Esophagus muscularis mucosa (tissue), 4 donors: ENCODE measurements at regions not wholly inside any gene's neighbourhood (a gene's known extent, or its start where the extent isn't known, plus 50 kb on each side); places are given as distances from the start of the nearest gene placed in this dataset.

ENCODE experiments used
- DNase-seq: peaks from one replicate; pipeline ENCODE4 v3.0.0-alpha.2; 2017; ENCODE audit errors: extremely low spot score
- H3K27ac ChIP-seq, 4 donors: fragments of 200-600 bp; sonication (generic); replicated peaks in 1 of 4; 1 replicate in 3 of 4; 2 replicates in 1 of 4; pipeline ENCODE4 v1.5.1; 2016 to 2019; ENCODE audit warnings: mild to moderate bottlenecking in 1 of 4
- H3K27me3 ChIP-seq, 4 donors: fragments of 200-600 bp; sonication (generic); one replicate each; pipeline versions ENCODE4 v1.5.1 to v1.6.0; 2016 to 2019
- H3K36me3 ChIP-seq, 4 donors: fragments of 200-600 bp; sonication (generic); one replicate each; pipeline ENCODE4 v1.5.1; 2016 to 2019
- H3K4me1 ChIP-seq, 4 donors: fragments of 200-600 bp; sonication (generic); one replicate each; pipeline ENCODE4 v1.5.1; 2016 to 2019
- H3K4me3 ChIP-seq, 4 donors: fragments of 200-600 bp; sonication (generic); 1 replicate in 2 of 4; 2 replicates in 2 of 4; pipeline ENCODE4 v1.5.1; 2016 to 2019; ENCODE audit warnings: mild to moderate bottlenecking in 4 of 4, moderate library complexity in 1 of 4
- H3K9me3 ChIP-seq, 4 donors: fragments of 200-600 bp; sonication (generic); 1 replicate in 3 of 4; 2 replicates in 1 of 4; pipeline ENCODE4 v1.5.1; 2016 to 2019
- EP300 ChIP-seq: sonication (generic); formaldehyde crosslinking; IDR thresholded peaks from one replicate; pipeline ENCODE4 v1.6.1; 2017; ENCODE audit warnings: antibody characterized with exemption
- POLR2A ChIP-seq: fragments of 450-650 bp; IDR thresholded peaks from one replicate; pipeline ENCODE4 v1.6.1; 2017; ENCODE audit warnings: antibody characterized with exemption, moderate library complexity, mild to moderate bottlenecking, low read depth
- POLR2AphosphoS5 ChIP-seq, 2 donors: sonication (generic); formaldehyde crosslinking; IDR thresholded peaks; one replicate each; pipeline ENCODE4 v1.6.1; 2017; ENCODE audit warnings: antibody characterized with exemption in 2 of 2
- WGBS: methylation state at CpG from one replicate; pipeline ENCODE4 v1.1.5; 2018; 5-methylcytosine and 5-hydroxymethylcytosine counted together
- intact Hi-C: fragments of 100-400 bp; cut with DNase I; formaldehyde crosslinking; loops from one replicate; pipeline ENCODE4 v1.15.1; 2023
- TF ChIP-seq, protein P1 (sequence below), 3 experiments: fragments of 200-600 bp in 2 of 3; fragments of 450-650 bp in 1 of 3; sonication (generic) in 2 of 3; IDR thresholded peaks; one replicate each; pipeline ENCODE4 v1.5.1; 2017 to 2019; ENCODE audit warnings: antibody characterized with exemption in 3 of 3, mild to moderate bottlenecking in 2 of 3, moderate library complexity in 1 of 3

DNA sequence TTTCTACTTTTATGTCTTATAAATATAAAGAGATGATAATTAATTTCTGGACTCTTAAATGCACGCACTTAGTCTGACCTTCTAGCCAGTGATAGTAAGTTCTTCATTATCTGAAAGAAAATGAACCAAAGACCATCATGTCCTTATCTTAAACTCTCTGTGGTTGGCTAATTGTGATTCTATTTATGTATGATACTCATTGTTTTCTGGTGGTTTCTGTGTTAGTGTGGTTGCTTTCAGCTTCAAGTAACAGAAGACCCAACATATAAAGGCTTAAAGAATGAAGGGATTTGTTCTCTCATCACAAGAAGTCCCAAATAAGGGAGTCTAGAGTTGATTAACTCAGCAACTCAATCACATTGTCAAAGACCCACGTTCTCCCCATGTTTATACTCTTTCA, 225.2 kb upstream of the TANK start:
- H3K4me1 ChIP-seq, result peaks cover 0 to 1% (median 0%) of the 10 kb centered on the region in 4 donors
- 80% methylated on average over 2 of the region's 2 CpGs for whole genome bisulfite sequencing
- intact Hi-C loops, result no loop called here
- H3K36me3 ChIP-seq, result no peaks in the 10 kb centered on the region
- TF ChIP-seq EP300 (no peak), POLR2A (no peak), POLR2AphosphoS5 (IDR thresholded peaks at IDR 0.05) (no peak)
- TF ChIP-seq, protein P1, sequence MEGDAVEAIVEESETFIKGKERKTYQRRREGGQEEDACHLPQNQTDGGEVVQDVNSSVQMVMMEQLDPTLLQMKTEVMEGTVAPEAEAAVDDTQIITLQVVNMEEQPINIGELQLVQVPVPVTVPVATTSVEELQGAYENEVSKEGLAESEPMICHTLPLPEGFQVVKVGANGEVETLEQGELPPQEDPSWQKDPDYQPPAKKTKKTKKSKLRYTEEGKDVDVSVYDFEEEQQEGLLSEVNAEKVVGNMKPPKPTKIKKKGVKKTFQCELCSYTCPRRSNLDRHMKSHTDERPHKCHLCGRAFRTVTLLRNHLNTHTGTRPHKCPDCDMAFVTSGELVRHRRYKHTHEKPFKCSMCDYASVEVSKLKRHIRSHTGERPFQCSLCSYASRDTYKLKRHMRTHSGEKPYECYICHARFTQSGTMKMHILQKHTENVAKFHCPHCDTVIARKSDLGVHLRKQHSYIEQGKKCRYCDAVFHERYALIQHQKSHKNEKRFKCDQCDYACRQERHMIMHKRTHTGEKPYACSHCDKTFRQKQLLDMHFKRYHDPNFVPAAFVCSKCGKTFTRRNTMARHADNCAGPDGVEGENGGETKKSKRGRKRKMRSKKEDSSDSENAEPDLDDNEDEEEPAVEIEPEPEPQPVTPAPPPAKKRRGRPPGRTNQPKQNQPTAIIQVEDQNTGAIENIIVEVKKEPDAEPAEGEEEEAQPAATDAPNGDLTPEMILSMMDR (IDR thresholded peaks at IDR 0.05), result no peak
- H3K4me3 ChIP-seq, result no peak overlapping the region
- no peaks in the 10 kb centered on the region for H3K27me3 ChIP-seq
- H3K9me3 ChIP-seq, result no peaks in the 10 kb centered on the region
- H3K27ac ChIP-seq, result no peak overlapping the region
- no peak for DNase-seq

DNA sequence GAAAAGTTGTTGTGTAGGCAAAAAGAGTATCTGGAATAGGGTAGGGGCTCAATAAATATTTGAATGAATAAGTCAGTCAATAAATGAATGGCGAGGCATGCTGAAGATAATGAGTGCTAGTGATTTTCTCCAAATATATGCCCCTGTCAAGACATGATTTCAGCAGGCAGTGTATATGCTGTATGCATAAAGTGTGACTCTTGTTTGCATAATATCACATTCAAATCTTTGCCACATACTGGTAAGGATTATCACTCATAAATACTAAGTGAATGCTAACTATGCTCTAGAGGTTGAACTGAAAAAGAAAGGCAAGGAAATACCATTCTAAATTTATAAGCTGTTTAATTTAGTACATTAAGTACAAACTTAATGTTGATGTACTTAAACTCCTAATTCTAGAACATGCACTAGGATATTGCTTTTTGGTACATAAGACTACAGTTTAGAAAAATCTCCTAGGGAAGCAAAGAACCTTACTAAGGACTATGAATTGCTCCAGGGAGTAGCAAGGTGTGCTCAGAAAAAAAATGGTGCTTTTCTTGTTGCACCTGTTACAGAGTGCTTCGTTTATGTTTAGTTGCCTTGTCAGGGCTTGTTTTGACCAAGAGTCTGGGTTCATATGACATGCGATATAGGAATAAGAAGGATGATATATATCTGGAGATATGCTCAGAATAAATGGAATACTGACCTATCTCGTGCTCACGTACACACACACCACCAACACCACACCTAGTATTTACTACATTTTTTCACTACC, 224.0 kb upstream of the TANK start:
- H3K9me3 ChIP-seq, result no peaks in the 10 kb centered on the region
- DNase-seq, result no peak
- no peak for TF ChIP-seq POLR2A
- no peak for TF ChIP-seq POLR2AphosphoS5 (IDR thresholded peaks at IDR 0.05)
- TF ChIP-seq, protein P1 (IDR thresholded peaks at IDR 0.05), result no peak
- no peak for TF ChIP-seq EP300
- intact Hi-C loops, result no loop called here
- H3K27me3 ChIP-seq, result no peaks in the 10 kb centered on the region
- no peak overlapping the region for H3K27ac ChIP-seq
- no peaks in the 10 kb centered on the region for H3K36me3 ChIP-seq
- 95% methylated on average over 5 of the region's 5 CpGs for WGBS
- H3K4me1 ChIP-seq, result peaks cover 0 to 6% (median 3%) of the 10 kb centered on the region in 4 donors
- no peak overlapping the region for H3K4me3 ChIP-seq

DNA sequence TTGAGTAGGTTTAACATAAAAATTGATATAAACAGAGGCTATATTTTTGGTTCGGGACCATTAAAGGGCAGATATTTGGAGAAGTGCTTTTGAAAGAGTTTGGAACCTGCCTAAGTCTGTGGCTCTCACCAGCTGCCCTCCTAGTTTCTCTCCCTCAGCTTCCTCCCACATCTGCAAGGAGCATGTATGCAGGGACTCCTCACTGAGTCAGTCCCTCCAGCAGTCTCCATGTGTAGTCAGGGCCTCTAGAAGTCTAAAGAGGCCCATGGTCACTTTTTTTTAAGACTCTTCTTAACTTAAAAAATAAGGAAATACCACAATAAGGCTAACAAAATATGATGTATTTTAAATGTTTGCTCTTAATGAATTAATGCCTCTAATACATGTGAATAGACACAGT, 220.0 kb upstream of the TANK start:
- intact Hi-C loops, result no loop called here
- H3K4me1 ChIP-seq, result peaks cover 0 to 6% (median 3%) of the 10 kb centered on the region in 4 donors
- no peak overlapping the region for H3K4me3 ChIP-seq
- TF ChIP-seq, protein P1 (IDR thresholded peaks at IDR 0.05), result no peak
- TF ChIP-seq EP300 (no peak), POLR2A (no peak), POLR2AphosphoS5 (IDR thresholded peaks at IDR 0.05) (no peak)
- H3K27ac ChIP-seq, result no peak overlapping the region
- no peaks in the 10 kb centered on the region for H3K36me3 ChIP-seq
- no peaks in the 10 kb centered on the region for H3K27me3 ChIP-seq
- WGBS, result 94% methylated on average over 1 of the region's 1 CpG
- H3K9me3 ChIP-seq, result no peaks in the 10 kb centered on the region
- DNase-seq, result no peak

DNA sequence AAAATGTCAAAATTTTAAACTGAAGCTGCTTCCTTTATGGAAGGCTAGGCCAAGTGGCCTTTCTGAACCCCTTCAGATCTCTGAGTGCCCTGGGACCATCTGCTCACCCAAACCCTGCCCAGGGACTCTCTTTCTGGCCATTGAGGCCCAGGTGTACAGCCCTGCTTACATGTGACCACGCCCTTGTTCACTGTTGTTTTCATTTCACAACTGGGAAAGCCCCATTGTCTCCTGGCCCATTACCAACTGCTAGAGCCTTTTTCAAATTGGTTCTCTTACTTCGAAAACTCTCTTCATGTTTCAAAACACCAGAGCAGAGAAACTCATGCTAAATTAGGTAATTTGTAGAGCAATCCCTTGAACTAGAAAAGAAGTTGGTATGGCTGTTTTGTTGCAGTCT, 219.5 kb upstream of the TANK start:
- Histone ChIP-seq H3K4me3 (no peak overlapping the region), H3K4me1 (peaks cover 0 to 6% (median 3%) of the 10 kb centered on the region in 4 donors), H3K36me3 (no peaks in the 10 kb centered on the region), H3K27me3 (no peaks in the 10 kb centered on the region), H3K9me3 (no peaks in the 10 kb centered on the region), H3K27ac (no peak overlapping the region)
- WGBS, result 67% methylated on average over 2 of the region's 2 CpGs
- no peak for TF ChIP-seq POLR2A
- TF ChIP-seq, protein P1 (IDR thresholded peaks at IDR 0.05), result no peak
- no peak for TF ChIP-seq POLR2AphosphoS5 (IDR thresholded peaks at IDR 0.05)
- TF ChIP-seq EP300, result no peak
- DNase-seq, result no peak
- intact Hi-C loops, result no loop called here
